SK-N-SH (cell line): ENCODE measurements at regions not wholly inside any gene's neighbourhood (a gene's known extent, or its start where the extent isn't known, plus 50 kb on each side); places are given as distances from the start of the nearest gene placed in this dataset.

Source experiments
- CTCF ChIP-seq: fragments of 200-600 bp; sonication (generic); IDR thresholded peaks from 2 replicates; pipeline ENCODE4 v1.6.1; 2017; ENCODE audit warnings: antibody characterized with exemption, mild to moderate bottlenecking, moderate library complexity
- EZH2phosphoT487 ChIP-seq: fragments of 200-600 bp; sonication (generic); IDR thresholded peaks from 2 replicates; pipeline ENCODE4 v1.6.1; 2017; ENCODE audit warnings: low read depth, mixed run types, mild to moderate bottlenecking, antibody characterized with exemption, moderate library complexity, borderline replicate concordance
- MEF2A ChIP-seq: IDR thresholded peaks from 2 replicates; pipeline ENCODE4 v1.4.0; 2012; ENCODE audit warnings: low read depth, borderline replicate concordance
- MXI1 ChIP-seq: IDR thresholded peaks from 2 replicates; pipeline ENCODE4 v1.6.1; 2012; ENCODE audit warnings: mild to moderate bottlenecking, low read depth, low read length, improper control_type of control experiment
- POLR2AphosphoS5 ChIP-seq: IDR thresholded peaks from 2 replicates; pipeline ENCODE4 v1.6.1; 2012; ENCODE audit warnings: low read depth, low read length
- RAD21 ChIP-seq: IDR thresholded peaks from 2 replicates; pipeline ENCODE4 v1.6.1; 2012; ENCODE audit warnings: mild to moderate bottlenecking, low read length
- RFX5 ChIP-seq: IDR thresholded peaks from 2 replicates; pipeline ENCODE4 v1.6.1; 2012; ENCODE audit warnings: mild to moderate bottlenecking, improper control_type of control experiment, low read length
- SIN3A ChIP-seq: IDR thresholded peaks from 2 replicates; pipeline ENCODE4 v1.6.1; 2012; ENCODE audit warnings: low read depth, mild to moderate bottlenecking, low read length, moderate library complexity, borderline replicate concordance
- SMC3 ChIP-seq: IDR thresholded peaks from 2 replicates; pipeline ENCODE4 v1.6.1; 2012; ENCODE audit warnings: low read depth, low read length, improper control_type of control experiment
- TEAD4 ChIP-seq: IDR thresholded peaks from 2 replicates; pipeline ENCODE4 v1.4.0; 2012; ENCODE audit warnings: mild to moderate bottlenecking, borderline replicate concordance; ENCODE audit not compliant: insufficient read depth
- USF2 ChIP-seq: fragments of 150-350 bp; IDR thresholded peaks from 2 replicates; pipeline ENCODE4 v1.6.1; 2017; ENCODE audit warnings: antibody characterized with exemption, low read length, low read depth, borderline replicate concordance
- ZBTB33 ChIP-seq: IDR thresholded peaks from 2 replicates; pipeline ENCODE4 v1.4.0; 2012; ENCODE audit warnings: low read depth, borderline replicate concordance

GRCh38 chr2:66915237-66915636 is 480.3 kb downstream of the MEIS1 start:
- no peak for TF ChIP-seq CTCF
- TF ChIP-seq RAD21, result no peak
- no peak for TF ChIP-seq MEF2A
- TF ChIP-seq USF2, result no peak
- TF ChIP-seq SIN3A, result no peak
- TF ChIP-seq SMC3, result no peak
- no peak for TF ChIP-seq POLR2AphosphoS5
- no peak for TF ChIP-seq ZBTB33
- TF ChIP-seq MXI1, result no peak
- TF ChIP-seq EZH2phosphoT487, result no peak
- no peak for TF ChIP-seq TEAD4
- TF ChIP-seq RFX5, result no peak
